SK-N-SH treated with all-trans-retinoic acid at 6 μM for 48 hours (cell line): ENCODE measurements at regions not wholly inside any gene's neighbourhood (a gene's known extent, or its start where the extent isn't known, plus 50 kb on each side); places are given as distances from the start of the nearest gene placed in this dataset.

Experiments used
- ESRRG ChIP-seq: fragments of 250-450 bp; sonication (Bioruptor Pico); IDR thresholded peaks from 2 replicates; pipeline ENCODE4 v1.6.1; 2021; ENCODE audit warnings: mild to moderate bottlenecking
- ISL1 ChIP-seq: fragments of 250-450 bp; sonication (Bioruptor Pico); IDR thresholded peaks from 2 replicates; pipeline ENCODE4 v2.1.2; 2022; ENCODE audit warnings: mild to moderate bottlenecking, moderate library complexity
- RARB ChIP-seq: fragments of 250-450 bp; sonication (Bioruptor Pico); IDR thresholded peaks from 2 replicates; pipeline ENCODE4 v1.8.0; 2021; ENCODE audit warnings: mild to moderate bottlenecking, moderate library complexity
- SNAI2 ChIP-seq: fragments of 250-450 bp; sonication (Bioruptor Pico); IDR thresholded peaks from 2 replicates; pipeline ENCODE4 v1.5.0; 2020; ENCODE audit warnings: mild to moderate bottlenecking, moderate library complexity
- TCF4 ChIP-seq: fragments of 250-450 bp; sonication (Bioruptor Pico); IDR thresholded peaks from 2 replicates; pipeline ENCODE4 v1.8.0; 2021; ENCODE audit warnings: mild to moderate bottlenecking, moderate library complexity, borderline replicate concordance
- TOX ChIP-seq: fragments of 250-450 bp; sonication (Bioruptor Pico); IDR thresholded peaks from 2 replicates; pipeline ENCODE4 v1.8.0; 2021; ENCODE audit warnings: mild to moderate bottlenecking, moderate library complexity, borderline replicate concordance
- ZFP30 ChIP-seq: fragments of 450-650 bp; formaldehyde crosslinking; IDR thresholded peaks from 2 replicates; pipeline ENCODE4 v1.5.0; 2022; ENCODE audit warnings: mild to moderate bottlenecking, moderate library complexity
- ZNF70 ChIP-seq: fragments of 450-650 bp; formaldehyde crosslinking; IDR thresholded peaks from 2 replicates; pipeline ENCODE4 v1.5.0; 2020; ENCODE audit warnings: mild to moderate bottlenecking, moderate library complexity
- TF ChIP-seq, protein P1 (sequence below): fragments of 250-450 bp; sonication (Bioruptor Pico); IDR thresholded peaks from 2 replicates; pipeline ENCODE4 v1.5.1; 2020; ENCODE audit warnings: low read depth, mild to moderate bottlenecking, moderate library complexity
- TF ChIP-seq, protein P2 (sequence below): fragments of 250-450 bp; sonication (Bioruptor Pico); IDR thresholded peaks from 2 replicates; pipeline ENCODE4 v1.8.0; 2021; ENCODE audit warnings: low read depth, mild to moderate bottlenecking, moderate library complexity, borderline replicate concordance
- TF ChIP-seq, protein P3 (sequence below): fragments of 250-450 bp; sonication (Bioruptor Pico); IDR thresholded peaks from 2 replicates; pipeline ENCODE4 v1.8.0; 2020; ENCODE audit warnings: mild to moderate bottlenecking, moderate library complexity, borderline replicate concordance

DNA sequence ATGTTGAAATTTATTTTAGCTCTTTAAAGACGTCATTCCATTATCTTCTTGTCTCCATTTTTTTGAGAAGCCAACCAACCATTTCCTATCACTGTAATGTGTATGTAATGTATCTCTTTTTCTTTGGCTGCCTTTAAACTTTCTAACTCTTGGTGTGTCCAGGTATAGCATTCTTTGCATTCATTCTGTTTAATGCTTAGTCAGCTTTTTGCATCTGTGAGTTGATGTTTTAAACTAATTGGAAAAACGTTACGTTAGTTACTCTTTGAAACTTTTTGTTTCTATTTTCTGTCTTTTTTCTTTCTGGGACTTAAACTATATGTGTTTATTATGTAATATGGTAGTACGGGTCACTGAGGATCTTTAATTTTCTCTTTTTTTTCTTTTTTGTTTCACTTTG lies 77.4 kb upstream of the PPP1R9A start:
- no peak for TF ChIP-seq RARB (CRISPR knock-in tag)
- no peak for TF ChIP-seq TOX
- no peak for TF ChIP-seq TCF4 (CRISPR knock-in tag)
- no peak for TF ChIP-seq ZFP30 (CRISPR knock-in tag)
- TF ChIP-seq, protein P1, sequence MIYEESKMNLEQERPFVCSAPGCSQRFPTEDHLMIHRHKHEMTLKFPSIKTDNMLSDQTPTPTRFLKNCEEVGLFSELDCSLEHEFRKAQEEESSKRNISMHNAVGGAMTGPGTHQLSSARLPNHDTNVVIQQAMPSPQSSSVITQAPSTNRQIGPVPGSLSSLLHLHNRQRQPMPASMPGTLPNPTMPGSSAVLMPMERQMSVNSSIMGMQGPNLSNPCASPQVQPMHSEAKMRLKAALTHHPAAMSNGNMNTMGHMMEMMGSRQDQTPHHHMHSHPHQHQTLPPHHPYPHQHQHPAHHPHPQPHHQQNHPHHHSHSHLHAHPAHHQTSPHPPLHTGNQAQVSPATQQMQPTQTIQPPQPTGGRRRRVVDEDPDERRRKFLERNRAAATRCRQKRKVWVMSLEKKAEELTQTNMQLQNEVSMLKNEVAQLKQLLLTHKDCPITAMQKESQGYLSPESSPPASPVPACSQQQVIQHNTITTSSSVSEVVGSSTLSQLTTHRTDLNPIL (CRISPR knock-in tag): no peak
- TF ChIP-seq ISL1 (CRISPR knock-in tag): no peak
- TF ChIP-seq, protein P2, sequence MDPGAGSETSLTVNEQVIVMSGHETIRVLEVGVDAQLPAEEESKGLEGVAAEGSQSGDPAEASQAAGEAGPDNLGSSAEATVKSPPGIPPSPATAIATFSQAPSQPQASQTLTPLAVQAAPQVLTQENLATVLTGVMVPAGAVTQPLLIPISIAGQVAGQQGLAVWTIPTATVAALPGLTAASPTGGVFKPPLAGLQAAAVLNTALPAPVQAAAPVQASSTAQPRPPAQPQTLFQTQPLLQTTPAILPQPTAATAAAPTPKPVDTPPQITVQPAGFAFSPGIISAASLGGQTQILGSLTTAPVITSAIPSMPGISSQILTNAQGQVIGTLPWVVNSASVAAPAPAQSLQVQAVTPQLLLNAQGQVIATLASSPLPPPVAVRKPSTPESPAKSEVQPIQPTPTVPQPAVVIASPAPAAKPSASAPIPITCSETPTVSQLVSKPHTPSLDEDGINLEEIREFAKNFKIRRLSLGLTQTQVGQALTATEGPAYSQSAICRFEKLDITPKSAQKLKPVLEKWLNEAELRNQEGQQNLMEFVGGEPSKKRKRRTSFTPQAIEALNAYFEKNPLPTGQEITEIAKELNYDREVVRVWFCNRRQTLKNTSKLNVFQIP: no peak
- TF ChIP-seq, protein P3, sequence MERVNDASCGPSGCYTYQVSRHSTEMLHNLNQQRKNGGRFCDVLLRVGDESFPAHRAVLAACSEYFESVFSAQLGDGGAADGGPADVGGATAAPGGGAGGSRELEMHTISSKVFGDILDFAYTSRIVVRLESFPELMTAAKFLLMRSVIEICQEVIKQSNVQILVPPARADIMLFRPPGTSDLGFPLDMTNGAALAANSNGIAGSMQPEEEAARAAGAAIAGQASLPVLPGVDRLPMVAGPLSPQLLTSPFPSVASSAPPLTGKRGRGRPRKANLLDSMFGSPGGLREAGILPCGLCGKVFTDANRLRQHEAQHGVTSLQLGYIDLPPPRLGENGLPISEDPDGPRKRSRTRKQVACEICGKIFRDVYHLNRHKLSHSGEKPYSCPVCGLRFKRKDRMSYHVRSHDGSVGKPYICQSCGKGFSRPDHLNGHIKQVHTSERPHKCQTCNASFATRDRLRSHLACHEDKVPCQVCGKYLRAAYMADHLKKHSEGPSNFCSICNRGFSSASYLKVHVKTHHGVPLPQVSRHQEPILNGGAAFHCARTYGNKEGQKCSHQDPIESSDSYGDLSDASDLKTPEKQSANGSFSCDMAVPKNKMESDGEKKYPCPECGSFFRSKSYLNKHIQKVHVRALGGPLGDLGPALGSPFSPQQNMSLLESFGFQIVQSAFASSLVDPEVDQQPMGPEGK (CRISPR knock-in tag): no peak
- no peak for TF ChIP-seq ZNF70 (CRISPR knock-in tag)
- TF ChIP-seq ESRRG (CRISPR knock-in tag): no peak
- no peak for TF ChIP-seq SNAI2
